ENCODE measurements at regions not wholly inside any gene's neighbourhood (a gene's known extent, or its start where the extent isn't known, plus 50 kb on each side); places are given as distances from the start of the nearest gene placed in this dataset.
"Not testable (repeated sequence)": the region's sequence is repeated elsewhere in the genome, so short reads cannot be mapped to it uniquely, and the experiment has no call there.

- no peak overlapping the region for H3K4me3 ChIP-seq (ENCODE audit: low read depth, low read length)
- DNase-seq (ENCODE audit: low read depth): no peak
- TF ChIP-seq CTCF (IDR thresholded peaks at IDR 0.05; ENCODE audit: low read depth, low read length, missing control alignments): no peak
Measured at GRCh38 chr2:208794288-208794975, 387.8 kb downstream of the PTH2R start.

- no peak for TF ChIP-seq CTCF (IDR thresholded peaks at IDR 0.05; ENCODE audit: low read depth, low read length, missing control alignments)
- H3K4me3 ChIP-seq (ENCODE audit: low read depth, low read length): no peak overlapping the region
Measured at GRCh38 chr2:208798698-208799097, 392.1 kb downstream of the PTH2R start.

DNA sequence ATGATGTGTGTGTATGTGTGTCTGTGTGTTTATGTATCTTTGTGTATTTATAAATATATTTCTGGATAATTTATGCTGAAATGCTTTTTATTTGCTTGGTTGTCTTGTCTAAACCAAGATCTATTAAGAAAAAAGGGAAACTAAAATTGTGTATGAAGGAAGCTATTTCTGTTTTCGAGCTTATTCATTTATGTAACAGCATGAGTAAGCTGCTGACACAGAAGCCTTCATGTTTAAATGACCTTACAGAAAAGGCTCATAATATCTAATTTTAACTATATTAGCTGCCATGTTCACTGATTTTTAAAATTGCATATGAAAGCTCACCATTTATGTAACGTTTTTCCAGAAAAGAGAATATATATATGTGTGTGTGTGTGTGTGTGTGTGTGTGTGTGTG, 392.8 kb downstream of the PTH2R start:
- no peak for TF ChIP-seq CTCF (IDR thresholded peaks at IDR 0.05; ENCODE audit: low read depth, low read length, missing control alignments)
- DNase-seq (ENCODE audit: low read depth): no peak

More at GRCh38 chr2:208798698-208799097, 392.1 kb downstream of the PTH2R start:
- no peak for DNase-seq (ENCODE audit: low read depth)

DNA sequence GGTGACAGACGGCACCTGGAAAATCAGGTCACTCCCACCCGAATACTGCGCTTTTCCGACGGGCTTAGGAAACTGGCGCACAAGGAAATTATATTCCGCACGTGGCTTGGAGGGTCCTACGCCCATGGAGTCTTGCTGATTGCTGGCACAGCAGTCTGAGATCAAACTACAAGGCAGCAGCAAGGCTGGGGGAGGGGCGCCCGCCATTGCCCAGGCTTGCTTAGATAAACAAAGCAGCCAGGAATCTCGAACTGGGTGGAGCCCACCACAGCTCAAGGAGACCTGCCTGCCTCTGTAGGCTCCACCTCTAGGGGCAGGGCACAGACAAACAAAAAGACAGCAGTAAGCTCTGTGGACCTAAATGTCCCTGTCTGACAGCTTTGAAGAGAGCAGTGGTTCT, 394.3 kb downstream of the PTH2R start:
- DNase-seq (ENCODE audit: low read depth); H3K4me3 ChIP-seq (ENCODE audit: low read depth, low read length): not testable (repeated sequence)

More for the DNA sequence above, 392.8 kb downstream of the PTH2R start:
- no peak overlapping the region for H3K4me3 ChIP-seq (ENCODE audit: low read depth, low read length)

- no peak for TF ChIP-seq CTCF (IDR thresholded peaks at IDR 0.05; ENCODE audit: low read depth, low read length, missing control alignments)
- H3K4me3 ChIP-seq (ENCODE audit: low read depth, low read length): no peak overlapping the region
- DNase-seq (ENCODE audit: low read depth): no peak
Measured at GRCh38 chr2:208807756-208808155, 401.2 kb downstream of the PTH2R start.

DNA sequence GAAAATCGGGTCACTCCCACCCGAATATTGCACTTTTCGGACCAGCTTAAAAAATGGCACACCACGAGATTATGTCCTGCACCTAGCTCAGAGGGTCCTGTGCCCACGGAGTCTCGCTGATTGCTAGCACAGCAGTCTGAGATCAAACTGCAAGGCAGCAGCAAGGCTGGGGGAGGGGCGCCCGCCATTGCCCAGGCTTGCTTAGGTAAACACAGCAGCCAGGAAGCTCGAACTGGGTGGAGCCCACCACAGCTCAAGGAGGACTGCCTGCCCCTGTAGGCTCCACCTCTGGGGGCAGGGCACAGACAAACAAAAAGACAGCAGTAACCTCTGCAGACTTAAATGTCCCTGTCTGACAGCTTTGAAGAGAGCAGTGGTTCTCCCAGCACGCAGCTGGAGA, 405.3 kb downstream of the PTH2R start:
- H3K4me3 ChIP-seq (ENCODE audit: low read depth, low read length); DNase-seq (ENCODE audit: low read depth): not testable (repeated sequence)

- no peak for TF ChIP-seq CTCF (IDR thresholded peaks at IDR 0.05; ENCODE audit: low read depth, low read length, missing control alignments)
- no peak for DNase-seq (ENCODE audit: low read depth)
- H3K4me3 ChIP-seq (ENCODE audit: low read depth, low read length): no peak overlapping the region
Measured at GRCh38 chr2:208819190-208819589, 412.6 kb downstream of the PTH2R start.

- no peak overlapping the region for H3K4me3 ChIP-seq (ENCODE audit: low read depth, low read length)
- no peak for DNase-seq (ENCODE audit: low read depth)
- no peak for TF ChIP-seq CTCF (IDR thresholded peaks at IDR 0.05; ENCODE audit: low read depth, low read length, missing control alignments)
Measured at GRCh38 chr2:208820014-208820688, 413.6 kb downstream of the PTH2R start.
